SK-N-SH (cell line): ENCODE measurements at regions not wholly inside any gene's neighbourhood (a gene's known extent, or its start where the extent isn't known, plus 50 kb on each side); places are given as distances from the start of the nearest gene placed in this dataset.

Experiments used
- CTCF ChIA-PET: fragments of 300-600, 350-600 bp; formaldehyde crosslinking; extraction: SDS; loops from one replicate; lab custom pipeline; 2021; lab: Yijun Ruan, JAX
- POLR2A ChIA-PET: fragments of 350-600 bp; sonication (Branson Sonifier 250); formaldehyde crosslinking; extraction: SDS; loops from one replicate; lab custom pipeline; 2020; ENCODE audit warnings: antibody characterized with exemption, inconsistent platforms; lab: Yijun Ruan, JAX
- DNase-seq: peaks from one replicate; pipeline ENCODE4 v3.0.0; 2012
- H2AFZ ChIP-seq: fragments of 200-600 bp; sonication (generic); 2 replicates; pipeline ENCODE4 v1.8.1; 2016; ENCODE audit warnings: antibody characterized with exemption, mild to moderate bottlenecking, low read depth
- H3F3A ChIP-seq: fragments of 200-600 bp; sonication (generic); replicated peaks from 2 replicates; pipeline ENCODE3; 2016; ENCODE audit warnings: antibody characterized with exemption, mild to moderate bottlenecking; ENCODE audit not compliant: insufficient read depth
- H3K27ac ChIP-seq, 2 experiments: fragments of 200-500 bp in 1 of 2; fragments of 200-600 bp in 1 of 2; sonication (Bioruptor generic) in 1 of 2; sonication (generic), shearing (Covaris generic) in 1 of 2; 2 replicates each; pipeline versions ENCODE4 v1.5.1 to v1.6.1; 2014 to 2016; ENCODE audit warnings: low read depth in 2 of 2, inconsistent platforms in 1 of 2, low read length in 1 of 2, mild to moderate bottlenecking in 1 of 2, mixed read lengths in 1 of 2
- H3K27me3 ChIP-seq: fragments of 200-600 bp; sonication (generic), shearing (Covaris generic); 2 replicates; pipeline ENCODE4 v1.6.1; 2016; ENCODE audit warnings: mixed run types; ENCODE audit not compliant: insufficient read depth
- H3K36me3 ChIP-seq, 2 experiments: fragments of 200-500 bp in 1 of 2; fragments of 200-600 bp in 1 of 2; sonication (Bioruptor generic) in 1 of 2; sonication (generic) in 1 of 2; replicated peaks in 1 of 2; 2 replicates each; pipeline versions ENCODE3 to v1.5.1; 2014 to 2016; ENCODE audit warnings: low read length in 1 of 2, mild to moderate bottlenecking in 1 of 2; ENCODE audit not compliant: insufficient read depth in 2 of 2, control insufficient read depth in 1 of 2
- H3K4me1 ChIP-seq, 2 experiments: fragments of 200-500 bp in 1 of 2; fragments of 200-600 bp in 1 of 2; sonication (Bioruptor generic) in 1 of 2; sonication (generic), shearing (Covaris generic) in 1 of 2; 2 replicates each; pipeline versions ENCODE4 v1.5.1 to v1.6.1; 2014 to 2016; ENCODE audit warnings: low read depth in 1 of 2, low read length in 1 of 2, mixed run types in 1 of 2; ENCODE audit not compliant: insufficient read depth in 2 of 2, control insufficient read depth in 1 of 2
- H3K4me2 ChIP-seq: fragments of 200-600 bp; sonication (generic), shearing (Covaris generic); 2 replicates; pipeline ENCODE4 v1.6.1; 2017; ENCODE audit warnings: mixed run types
- H3K4me3 ChIP-seq, 2 experiments: fragments of 200-500 bp in 1 of 2; fragments of 200-600 bp in 1 of 2; sonication (Bioruptor generic) in 1 of 2; sonication (generic), shearing (Covaris generic) in 1 of 2; 2 replicates each; pipeline versions ENCODE4 v1.5.1 to v1.8.1; 2014 to 2016; ENCODE audit warnings: low read depth in 2 of 2, inconsistent platforms in 1 of 2, low read length in 1 of 2, mild to moderate bottlenecking in 1 of 2, mixed read lengths in 1 of 2, moderate library complexity in 1 of 2
- H3K79me2 ChIP-seq: fragments of 200-600 bp; sonication (generic); 2 replicates; pipeline ENCODE4 v1.8.1; 2017; ENCODE audit warnings: mild to moderate bottlenecking; ENCODE audit not compliant: insufficient read depth
- H3K9ac ChIP-seq: fragments of 200-600 bp; sonication (generic); 2 replicates; pipeline ENCODE4 v1.6.1; 2017; ENCODE audit warnings: mixed run types
- H3K9me2 ChIP-seq: fragments of 200-600 bp; sonication (generic); 2 replicates; pipeline ENCODE4 v1.6.1; 2017; ENCODE audit warnings: mixed run types
- H3K9me3 ChIP-seq: fragments of 200-600 bp; sonication (generic); 2 replicates; pipeline ENCODE4 v1.6.1; 2017; ENCODE audit warnings: mixed run types, mild to moderate bottlenecking, moderate library complexity
- H4K20me1 ChIP-seq: fragments of 200-600 bp; sonication (generic); 2 replicates; pipeline ENCODE4 v1.6.1; 2017; ENCODE audit warnings: mild to moderate bottlenecking, mixed run types; ENCODE audit not compliant: insufficient read depth
- ELF1 ChIP-seq: IDR thresholded peaks from 2 replicates; pipeline ENCODE4 v1.4.0; 2012
- EP300 ChIP-seq, 2 experiments: IDR thresholded peaks; 2 replicates each; pipeline versions ENCODE4 v1.4.0 to v1.6.1; 2012; ENCODE audit warnings: borderline replicate concordance in 1 of 2, low read depth in 1 of 2, low read length in 1 of 2
- EZH2phosphoT487 ChIP-seq: fragments of 200-600 bp; sonication (generic); IDR thresholded peaks from 2 replicates; pipeline ENCODE4 v1.6.1; 2017; ENCODE audit warnings: low read depth, mixed run types, mild to moderate bottlenecking, antibody characterized with exemption, moderate library complexity, borderline replicate concordance
- FOXM1 ChIP-seq: IDR thresholded peaks from 2 replicates; pipeline ENCODE4 v1.4.0; 2012; ENCODE audit warnings: low read depth, mild to moderate bottlenecking
- MEF2A ChIP-seq: IDR thresholded peaks from 2 replicates; pipeline ENCODE4 v1.4.0; 2012; ENCODE audit warnings: low read depth, borderline replicate concordance
- NFIC ChIP-seq: IDR thresholded peaks from 2 replicates; pipeline ENCODE4 v1.4.0; 2012; ENCODE audit warnings: borderline replicate concordance
- NRF1 ChIP-seq: IDR thresholded peaks from 2 replicates; pipeline ENCODE4 v1.6.1; 2012; ENCODE audit warnings: low read depth, mild to moderate bottlenecking, low read length
- POLR2AphosphoS5 ChIP-seq: IDR thresholded peaks from 2 replicates; pipeline ENCODE4 v1.6.1; 2012; ENCODE audit warnings: low read depth, low read length
- RAD21 ChIP-seq: IDR thresholded peaks from 2 replicates; pipeline ENCODE4 v1.6.1; 2012; ENCODE audit warnings: mild to moderate bottlenecking, low read length
- YY1 ChIP-seq: IDR thresholded peaks from 2 replicates; pipeline ENCODE4 v1.4.0; 2012; ENCODE audit warnings: low read depth, mild to moderate bottlenecking
- WGBS: methylation state at CpG from one replicate; pipeline ENCODE4 v1.1.6; 2017; ENCODE audit warnings: low lambda C conversion rate; 5-methylcytosine and 5-hydroxymethylcytosine counted together
- TF ChIP-seq, protein P1 (sequence below): IDR thresholded peaks from 2 replicates; pipeline ENCODE4 v1.4.0; 2012; ENCODE audit warnings: low read depth, borderline replicate concordance
- TF ChIP-seq, protein P2 (sequence below): IDR thresholded peaks from 2 replicates; pipeline ENCODE4 v1.4.0; 2012; ENCODE audit warnings: low read depth, borderline replicate concordance
- TF ChIP-seq, protein P3 (sequence below): fragments of 150-350 bp; IDR thresholded peaks from 2 replicates; pipeline ENCODE4 v1.6.1; 2017; ENCODE audit warnings: antibody characterized with exemption, low read length, low read depth, borderline replicate concordance
- TF ChIP-seq, protein P4 (sequence below): IDR thresholded peaks from 2 replicates; pipeline ENCODE4 v1.4.0; 2012; ENCODE audit warnings: low read depth

DNA sequence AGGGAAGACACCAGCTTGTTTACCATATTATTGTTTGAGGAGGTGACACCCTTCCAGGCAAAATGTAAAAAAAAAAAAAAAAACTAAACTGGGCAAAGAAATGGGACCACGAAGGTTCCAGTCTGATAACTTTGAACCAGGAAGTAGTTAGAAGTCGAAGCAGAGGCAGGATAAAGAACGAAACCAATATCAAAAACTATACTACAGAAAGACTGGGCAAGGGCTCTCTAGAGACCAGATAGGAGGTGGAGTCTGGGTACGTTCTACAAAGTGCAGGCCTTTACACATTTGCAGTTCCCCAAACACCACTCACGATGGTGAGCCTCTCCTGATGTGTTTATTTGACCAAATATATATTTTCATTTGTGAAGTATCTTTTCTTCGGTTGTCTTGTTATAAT is 125.7 kb upstream of the CDK1 start:
- Histone ChIP-seq H3K27ac (no peak overlapping the region), H3K27me3 (no peaks in the 10 kb centered on the region), H3K9me3 (no peaks in the 10 kb centered on the region), H3K4me1 (peaks cover 0 to 4% of the 10 kb centered on the region in 2 experiments; a peak in 3 of 4 replicates), H2AFZ (no peak overlapping the region), H3K9me2 (no peaks in the 10 kb centered on the region), H3K36me3 (no peaks in the 10 kb centered on the region), H3F3A (no peaks in the 10 kb centered on the region), H3K4me2 (no peak overlapping the region), H3K9ac (no peak overlapping the region), H3K4me3 (no peak overlapping the region), H3K79me2 (no peaks in the 10 kb centered on the region), H4K20me1 (no peaks in the 10 kb centered on the region)
- no peak for DNase-seq
- 94% methylated on average over 6 of the region's 6 CpGs for WGBS
- TF ChIP-seq MEF2A (no peak), POLR2AphosphoS5 (no peak), FOXM1 (no peak), NRF1 (no peak), ELF1 (no peak), NFIC (no peak), RAD21 (no peak), EZH2phosphoT487 (no peak), EP300 (IDR thresholded peaks at IDR 0.05; ENCODE audit: borderline replicate concordance in 1 of 2, low read depth in 1 of 2, low read length in 1 of 2) (no peak), YY1 (no peak)
- TF ChIP-seq, protein P1, sequence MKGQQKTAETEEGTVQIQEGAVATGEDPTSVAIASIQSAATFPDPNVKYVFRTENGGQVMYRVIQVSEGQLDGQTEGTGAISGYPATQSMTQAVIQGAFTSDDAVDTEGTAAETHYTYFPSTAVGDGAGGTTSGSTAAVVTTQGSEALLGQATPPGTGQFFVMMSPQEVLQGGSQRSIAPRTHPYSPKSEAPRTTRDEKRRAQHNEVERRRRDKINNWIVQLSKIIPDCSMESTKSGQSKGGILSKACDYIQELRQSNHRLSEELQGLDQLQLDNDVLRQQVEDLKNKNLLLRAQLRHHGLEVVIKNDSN = no peak
- TF ChIP-seq, protein P2, sequence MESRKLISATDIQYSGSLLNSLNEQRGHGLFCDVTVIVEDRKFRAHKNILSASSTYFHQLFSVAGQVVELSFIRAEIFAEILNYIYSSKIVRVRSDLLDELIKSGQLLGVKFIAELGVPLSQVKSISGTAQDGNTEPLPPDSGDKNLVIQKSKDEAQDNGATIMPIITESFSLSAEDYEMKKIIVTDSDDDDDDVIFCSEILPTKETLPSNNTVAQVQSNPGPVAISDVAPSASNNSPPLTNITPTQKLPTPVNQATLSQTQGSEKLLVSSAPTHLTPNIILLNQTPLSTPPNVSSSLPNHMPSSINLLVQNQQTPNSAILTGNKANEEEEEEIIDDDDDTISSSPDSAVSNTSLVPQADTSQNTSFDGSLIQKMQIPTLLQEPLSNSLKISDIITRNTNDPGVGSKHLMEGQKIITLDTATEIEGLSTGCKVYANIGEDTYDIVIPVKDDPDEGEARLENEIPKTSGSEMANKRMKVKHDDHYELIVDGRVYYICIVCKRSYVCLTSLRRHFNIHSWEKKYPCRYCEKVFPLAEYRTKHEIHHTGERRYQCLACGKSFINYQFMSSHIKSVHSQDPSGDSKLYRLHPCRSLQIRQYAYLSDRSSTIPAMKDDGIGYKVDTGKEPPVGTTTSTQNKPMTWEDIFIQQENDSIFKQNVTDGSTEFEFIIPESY = no peak
- TF ChIP-seq, protein P3, sequence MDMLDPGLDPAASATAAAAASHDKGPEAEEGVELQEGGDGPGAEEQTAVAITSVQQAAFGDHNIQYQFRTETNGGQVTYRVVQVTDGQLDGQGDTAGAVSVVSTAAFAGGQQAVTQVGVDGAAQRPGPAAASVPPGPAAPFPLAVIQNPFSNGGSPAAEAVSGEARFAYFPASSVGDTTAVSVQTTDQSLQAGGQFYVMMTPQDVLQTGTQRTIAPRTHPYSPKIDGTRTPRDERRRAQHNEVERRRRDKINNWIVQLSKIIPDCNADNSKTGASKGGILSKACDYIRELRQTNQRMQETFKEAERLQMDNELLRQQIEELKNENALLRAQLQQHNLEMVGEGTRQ = no peak
- CTCF ChIA-PET = interaction anchor here (13.5 kb wide), 1 partner anchor 212 kb away, joined by 294 read pairs; no protein-coding TSS in a partner anchor
- POLR2A ChIA-PET = no interaction called here

DNA sequence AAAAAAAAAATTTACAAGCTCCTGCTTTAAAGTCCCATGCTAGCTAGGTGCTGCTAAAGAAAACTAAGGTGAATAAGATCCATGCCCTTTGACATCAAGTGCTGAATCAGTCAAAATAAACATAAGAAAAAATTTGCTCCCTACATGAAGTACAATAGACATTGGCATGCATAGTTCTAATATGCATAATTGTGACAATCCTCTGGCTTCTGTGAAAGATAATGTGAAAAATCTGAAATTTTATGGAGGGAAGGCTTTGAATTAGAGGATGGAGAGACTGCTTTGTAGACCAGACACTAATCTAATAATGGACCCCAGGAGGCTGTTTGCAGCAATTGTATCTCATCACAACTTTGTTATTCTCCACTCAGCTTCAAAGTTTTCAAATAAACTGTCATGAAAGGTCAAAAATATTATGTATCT is 127.9 kb upstream of the CDK1 start:
- H2AFZ ChIP-seq = 0 out of 2 replicates have a peak overlapping the region, but pooled peaks have one; percentile 13
- no peak overlapping the region for H3K9ac ChIP-seq
- H3K9me2 ChIP-seq = no peaks in the 10 kb centered on the region
- H3F3A ChIP-seq = peaks cover under 1% of the 10 kb centered on the region
- no peaks in the 10 kb centered on the region for H3K79me2 ChIP-seq
- no peaks in the 10 kb centered on the region for H3K27me3 ChIP-seq
- no peak for DNase-seq
- peaks cover 0 to 7% of the 10 kb centered on the region in 2 experiments for H3K4me1 ChIP-seq
- H3K27ac ChIP-seq = no peak overlapping the region
- no peaks in the 10 kb centered on the region for H4K20me1 ChIP-seq
- no peak overlapping the region for H3K4me2 ChIP-seq
- ChIA-PET POLR2A (interaction anchor here (0.6 kb wide), 1 partner anchor 133 kb away, joined by 3 read pairs; no protein-coding TSS in a partner anchor), CTCF (interaction anchor here (1.0 to 13.5 kb wide), 4 partner anchors 14 to 442 kb away, joined by 3 to 294 read pairs (median 4); no protein-coding TSS in a partner anchor)
- no peaks in the 10 kb centered on the region for H3K36me3 ChIP-seq
- no peaks in the 10 kb centered on the region for H3K9me3 ChIP-seq
- no peak overlapping the region for H3K4me3 ChIP-seq
- TF ChIP-seq, protein P4, sequence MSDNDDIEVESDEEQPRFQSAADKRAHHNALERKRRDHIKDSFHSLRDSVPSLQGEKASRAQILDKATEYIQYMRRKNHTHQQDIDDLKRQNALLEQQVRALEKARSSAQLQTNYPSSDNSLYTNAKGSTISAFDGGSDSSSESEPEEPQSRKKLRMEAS = no peak
- no peak for TF ChIP-seq ELF1
